ENCODE measurements at regions not wholly inside any gene's neighbourhood (a gene's known extent, or its start where the extent isn't known, plus 50 kb on each side); places are given as distances from the start of the nearest gene placed in this dataset.
"Not testable (repeated sequence)": the region's sequence is repeated elsewhere in the genome, so short reads cannot be mapped to it uniquely, and the experiment has no call there.

DNA sequence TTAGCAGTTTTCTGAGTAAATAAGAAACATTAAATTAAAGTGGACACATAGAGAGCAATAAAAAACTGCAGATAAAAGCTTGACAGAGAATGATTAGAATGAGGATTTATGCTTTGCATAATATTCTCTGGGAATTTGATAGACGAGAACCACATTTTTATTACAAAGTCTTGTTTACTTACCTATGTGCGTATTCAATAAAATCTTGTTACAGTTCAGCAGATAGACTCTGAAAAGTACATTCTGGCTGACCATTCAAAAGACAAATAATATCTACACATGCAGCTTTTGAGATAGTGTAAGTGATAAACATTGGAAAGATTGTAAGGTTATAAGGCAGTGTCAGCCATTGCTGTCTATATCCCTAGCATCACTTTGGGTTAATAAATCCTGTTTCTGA, 381.6 kb downstream of the NYAP2 start:
- DNase-seq: no peak

DNA sequence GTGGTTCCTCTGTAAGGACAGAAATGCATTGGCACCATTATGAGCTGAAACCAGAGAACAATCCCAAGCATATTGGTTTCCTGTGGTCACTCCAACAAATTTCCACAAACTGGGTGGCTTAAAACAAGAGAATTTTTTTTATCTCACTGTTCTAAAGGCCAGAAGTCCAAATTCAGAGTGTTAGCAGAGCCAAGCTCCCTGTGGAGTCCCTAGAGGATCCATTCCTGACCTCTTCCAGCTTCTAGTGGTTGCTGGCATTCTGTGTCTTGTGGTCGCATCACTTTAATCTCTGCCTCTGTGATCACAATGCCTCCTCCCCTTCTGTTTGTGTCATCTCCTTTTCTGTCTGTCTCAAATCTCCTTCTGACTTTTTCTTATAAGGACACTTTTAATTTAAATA, 380.3 kb downstream of the NYAP2 start:
- no peak for DNase-seq

DNA sequence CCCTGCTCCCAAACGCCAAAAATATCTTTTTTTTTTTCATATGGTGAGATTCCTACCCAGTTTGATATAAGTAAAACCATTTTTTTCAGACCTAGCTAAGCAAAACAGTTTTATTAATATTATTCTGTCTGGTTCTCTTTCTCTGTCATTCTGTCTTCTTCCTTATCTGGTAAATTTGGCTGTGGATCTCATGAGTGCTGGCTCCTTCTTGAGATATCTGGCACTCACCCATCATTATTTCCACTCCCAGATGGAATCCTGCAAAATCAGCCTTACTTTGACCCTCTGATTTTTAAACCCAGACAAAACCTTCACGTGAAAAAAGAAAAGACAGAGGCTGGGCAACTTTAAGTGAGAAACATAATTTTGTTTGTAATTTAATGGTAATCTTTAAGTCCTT, 373.6 kb downstream of the NYAP2 start:
- no peak for DNase-seq

DNA sequence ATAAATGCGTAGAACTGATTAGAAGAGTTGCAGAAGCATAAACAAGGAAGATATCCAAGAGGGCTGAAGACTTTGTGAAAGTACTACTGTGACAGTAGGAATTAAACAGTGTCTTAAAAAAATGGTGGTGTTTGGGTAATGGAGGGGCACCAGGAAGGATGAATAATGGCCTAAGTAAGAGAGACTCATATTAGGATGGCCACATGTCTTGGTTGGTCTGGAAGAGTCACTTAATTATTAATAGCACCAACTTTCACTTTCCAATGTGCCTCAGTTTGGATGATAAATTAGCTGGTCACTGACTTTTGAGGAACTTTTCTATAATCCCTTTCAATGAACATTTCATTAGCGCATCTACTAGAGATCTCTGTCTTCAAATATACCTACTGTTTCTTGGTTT, 372.2 kb downstream of the NYAP2 start:
- DNase-seq: no peak

DNA sequence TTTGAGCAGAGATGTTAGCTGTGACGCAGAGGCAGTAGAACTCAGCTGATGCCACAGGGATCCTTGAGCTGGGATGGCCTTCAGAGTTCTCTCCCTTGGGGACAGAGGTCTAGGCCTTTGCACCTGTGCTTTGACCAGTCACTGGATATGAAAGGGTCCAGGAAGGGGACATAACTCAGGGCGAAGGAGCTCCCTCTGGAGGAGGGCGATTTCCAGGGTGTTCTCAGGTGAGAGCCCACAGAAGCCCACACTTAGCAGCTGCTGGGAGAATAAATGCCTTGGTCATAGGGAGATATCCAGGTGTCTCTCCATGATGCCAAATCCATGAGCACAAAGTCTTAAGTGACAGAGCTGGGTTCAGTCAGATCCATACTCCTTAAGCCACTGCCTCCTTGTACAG, 369.2 kb downstream of the NYAP2 start:
- no peak for DNase-seq

DNA sequence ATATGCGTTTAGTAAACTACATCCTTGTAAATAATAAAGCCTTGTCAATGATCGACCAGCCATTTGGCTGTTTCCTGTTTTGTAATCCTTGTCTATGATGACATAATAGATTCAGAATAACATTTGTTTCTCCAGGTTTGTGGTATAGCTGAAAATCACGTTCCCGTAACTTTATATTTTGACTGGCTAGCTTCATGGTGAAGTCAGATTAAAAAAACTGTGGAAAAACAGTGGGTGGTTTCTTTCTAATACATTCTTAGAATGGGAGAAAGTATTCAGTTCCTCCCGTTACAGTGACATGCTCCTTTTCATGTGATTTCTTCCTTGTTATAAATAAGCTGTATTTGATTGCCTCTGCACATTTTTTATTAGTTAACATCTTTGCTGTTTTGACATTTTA, 366.9 kb downstream of the NYAP2 start:
- DNase-seq: no peak

DNA sequence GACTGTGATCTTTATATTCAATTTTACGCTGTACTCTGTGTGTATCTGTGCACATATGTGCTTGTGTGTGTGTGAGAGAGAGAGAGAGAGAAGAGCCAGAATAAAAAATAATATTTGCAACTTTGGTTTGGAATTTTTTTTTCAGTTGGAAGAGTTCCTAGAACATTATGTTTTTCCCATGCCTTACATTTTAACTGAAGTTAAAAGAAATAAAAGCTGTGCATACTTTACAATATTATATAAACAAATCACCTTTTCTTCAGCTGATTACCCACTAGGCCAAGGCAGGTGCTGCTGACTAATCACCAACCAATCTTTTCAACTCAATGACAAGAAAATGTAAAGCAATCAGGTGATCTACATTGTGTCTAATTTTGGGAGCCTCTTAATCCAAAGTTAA, 366.3 kb downstream of the NYAP2 start:
- no peak for DNase-seq

DNA sequence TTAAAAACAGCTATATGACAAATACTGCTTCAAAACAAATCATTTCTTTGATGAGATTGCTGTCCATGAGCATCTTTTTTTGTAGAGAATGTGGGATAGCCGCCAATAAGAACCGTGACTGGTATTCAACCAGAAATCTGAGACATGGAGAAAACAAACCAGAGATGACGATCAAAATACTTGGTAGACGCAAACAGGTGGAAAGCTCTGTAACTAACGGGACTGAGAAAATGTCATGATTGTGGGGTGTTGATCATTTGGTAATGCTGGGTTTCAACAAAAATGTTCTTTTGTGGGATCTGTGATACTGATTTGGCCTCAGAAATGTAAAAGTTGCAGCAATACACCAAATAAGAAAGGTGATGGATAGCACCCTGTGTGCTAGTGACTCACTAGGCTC, 364.8 kb downstream of the NYAP2 start:
- no peak for DNase-seq

DNA sequence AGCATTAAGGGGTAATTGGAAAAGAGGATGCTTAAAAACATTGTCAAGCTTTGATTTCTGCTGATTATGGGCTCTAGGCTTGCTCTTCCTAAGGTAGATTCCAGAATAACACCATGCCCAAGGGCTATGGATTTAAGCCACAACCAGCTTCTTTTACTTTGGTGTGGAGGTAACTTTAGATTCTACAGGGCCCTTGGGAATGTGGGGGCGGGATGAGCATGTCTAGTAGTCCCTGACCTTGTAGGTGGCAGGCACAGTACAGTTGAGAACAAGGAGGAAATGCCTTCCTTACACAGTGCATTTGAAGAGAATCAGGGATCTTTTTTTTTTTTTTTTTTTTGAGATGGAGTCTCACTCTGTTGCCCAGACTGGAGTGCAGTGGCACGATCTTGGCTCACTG, 364.2 kb downstream of the NYAP2 start:
- DNase-seq: no peak

DNA sequence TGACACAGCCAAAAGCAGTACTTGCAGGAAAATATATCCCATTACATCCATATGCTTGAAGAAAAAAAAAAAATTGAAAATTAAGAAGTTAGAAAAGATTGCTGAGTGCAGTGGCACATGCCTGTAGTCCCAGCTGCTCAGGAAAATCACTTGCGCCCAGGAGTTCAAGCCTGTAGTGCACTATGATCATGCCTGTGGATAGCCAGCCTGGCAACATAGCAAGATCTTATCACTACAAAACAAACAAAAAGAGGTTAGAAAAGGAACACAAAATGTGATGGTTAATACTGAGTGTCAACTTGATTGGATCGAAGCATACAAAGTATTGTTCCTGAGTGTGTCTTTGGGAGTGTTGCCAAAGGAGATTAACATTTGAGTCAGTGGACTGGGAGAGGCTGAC, 361.9 kb downstream of the NYAP2 start:
- DNase-seq: no peak

DNA sequence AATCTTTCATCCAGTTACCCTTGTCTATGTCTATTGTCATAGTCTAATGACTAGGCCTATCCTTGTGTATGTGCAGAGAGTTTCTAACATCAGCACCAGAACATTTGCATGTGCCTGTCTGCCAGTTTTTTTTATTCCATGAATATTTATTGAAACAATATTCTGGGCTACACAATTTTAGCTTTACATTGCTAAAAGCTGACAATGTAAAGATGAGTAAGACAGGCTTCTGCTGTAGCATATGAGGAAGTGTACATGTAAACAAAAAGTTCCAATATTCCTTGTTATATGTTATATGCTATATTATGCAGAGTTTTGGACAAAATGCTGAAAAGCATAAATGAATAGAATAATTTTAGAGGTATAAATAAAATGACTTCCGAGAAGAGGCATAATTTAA, 357.7 kb downstream of the NYAP2 start:
- DNase-seq: no peak

DNA sequence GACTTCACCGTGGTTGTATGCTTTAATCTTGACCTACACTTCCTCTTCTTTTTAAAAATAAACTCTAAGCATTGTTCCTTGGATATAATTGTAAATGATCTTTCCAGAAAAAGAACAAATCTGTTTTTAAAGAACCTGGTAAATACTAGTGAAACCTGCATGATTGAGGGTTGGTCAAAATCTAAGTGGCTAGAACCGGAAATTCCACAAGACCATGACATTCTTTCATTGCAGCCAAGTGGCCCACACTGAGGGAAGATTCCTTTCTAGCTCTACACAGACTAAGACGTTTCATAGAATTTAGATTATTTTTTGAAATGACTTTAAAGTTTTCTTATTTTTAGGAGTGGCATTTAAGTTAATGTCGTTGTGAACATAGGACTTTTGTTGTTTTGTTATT, 356.7 kb downstream of the NYAP2 start:
- no peak for DNase-seq

DNA sequence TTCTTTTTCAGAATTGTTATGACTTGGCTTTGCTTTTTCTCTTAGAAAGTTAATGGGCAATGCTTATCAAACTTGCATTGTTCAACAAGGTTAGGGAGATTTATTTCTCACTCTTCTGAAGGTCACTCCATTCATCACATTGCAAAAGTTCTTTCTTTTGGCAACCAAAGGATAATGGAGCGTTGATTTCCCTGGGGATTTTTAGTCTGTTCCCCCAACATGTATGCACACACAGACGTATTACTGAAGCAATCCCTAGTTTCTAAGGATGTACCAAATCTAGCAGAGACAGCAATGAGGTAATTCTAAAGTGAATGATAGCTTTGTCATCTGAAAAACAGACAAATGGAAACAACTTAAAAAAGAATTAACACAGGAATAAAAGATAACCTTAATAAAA, 349.1 kb downstream of the NYAP2 start:
- no peak for DNase-seq

DNA sequence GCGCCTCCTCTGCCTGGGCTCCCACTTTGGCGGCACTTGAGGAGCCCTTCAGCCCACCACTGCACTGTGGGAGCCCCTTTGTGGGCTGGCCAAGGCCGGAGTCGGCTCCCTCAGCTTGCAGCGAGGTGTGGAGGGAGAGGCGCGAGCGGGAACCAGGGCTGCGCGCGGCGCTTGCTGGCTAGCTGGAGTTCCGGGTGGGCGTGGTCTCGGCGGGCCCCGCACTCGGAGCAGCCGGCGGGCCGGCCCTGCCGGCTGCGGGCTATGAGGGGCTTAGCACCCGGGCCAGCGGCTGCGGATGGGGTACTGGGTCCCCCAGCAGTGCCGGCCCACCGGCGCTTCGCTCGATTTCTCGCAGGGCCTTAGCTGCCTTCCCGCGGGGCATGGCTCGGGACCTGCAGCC, 344.5 kb downstream of the NYAP2 start:
- DNase-seq: not testable (repeated sequence)

DNA sequence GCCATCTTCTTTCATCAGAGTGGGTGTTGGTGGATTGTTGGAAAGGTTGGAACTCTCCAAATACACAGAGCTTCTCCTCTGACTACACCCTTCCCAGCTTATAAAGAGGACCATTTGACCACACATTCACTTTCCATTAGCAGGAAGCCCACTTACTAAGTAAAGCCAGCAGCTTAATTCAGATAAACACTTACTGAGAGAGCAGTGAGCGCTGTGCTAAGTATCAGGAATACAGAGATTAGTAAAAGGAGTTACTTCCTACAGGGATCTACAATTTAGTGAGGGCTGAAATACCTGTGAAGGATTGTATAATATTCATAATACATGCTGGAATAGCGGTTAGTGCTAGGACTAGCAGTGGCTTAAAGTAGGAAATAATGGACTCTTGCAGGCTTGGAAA, 343.0 kb downstream of the NYAP2 start:
- DNase-seq: no peak

DNA sequence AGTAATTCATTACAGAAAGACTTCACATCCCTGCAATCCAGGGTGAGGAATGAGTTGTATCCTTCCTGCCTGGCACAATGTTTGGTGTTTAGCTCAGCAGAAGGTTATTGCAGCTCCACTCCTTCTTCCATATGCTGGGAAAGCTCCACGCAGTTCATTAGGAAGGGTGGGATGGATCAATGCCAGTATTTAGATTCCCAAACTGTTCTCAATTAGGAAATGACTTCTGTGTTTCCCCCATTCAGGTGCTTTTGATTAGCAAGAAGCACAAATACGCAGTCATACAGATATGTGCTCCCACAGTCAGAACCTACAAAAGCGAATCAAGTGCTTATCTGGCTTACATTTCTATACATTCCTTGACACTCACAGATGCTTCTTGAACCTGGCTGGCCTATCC, 340.6 kb downstream of the NYAP2 start:
- no peak for DNase-seq

DNA sequence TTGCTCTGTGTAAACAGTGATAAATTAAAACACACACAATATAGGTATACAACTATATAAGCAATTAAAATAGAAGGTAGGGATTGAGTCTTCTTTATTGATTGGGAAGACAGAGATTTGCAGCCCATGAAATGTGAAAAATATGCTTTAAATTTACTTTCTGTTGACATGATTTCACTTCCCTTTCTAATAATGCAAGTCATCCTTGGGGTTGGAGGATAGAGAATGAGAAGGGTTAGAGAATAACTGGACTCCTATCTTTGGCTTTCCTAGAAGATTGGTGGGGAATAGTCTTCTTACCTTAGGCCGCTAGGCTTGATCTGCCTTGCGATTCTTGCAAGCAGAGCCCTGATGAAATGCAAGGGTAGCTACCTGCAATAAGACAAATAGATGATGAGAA, 339.8 kb downstream of the NYAP2 start:
- DNase-seq: no peak

DNA sequence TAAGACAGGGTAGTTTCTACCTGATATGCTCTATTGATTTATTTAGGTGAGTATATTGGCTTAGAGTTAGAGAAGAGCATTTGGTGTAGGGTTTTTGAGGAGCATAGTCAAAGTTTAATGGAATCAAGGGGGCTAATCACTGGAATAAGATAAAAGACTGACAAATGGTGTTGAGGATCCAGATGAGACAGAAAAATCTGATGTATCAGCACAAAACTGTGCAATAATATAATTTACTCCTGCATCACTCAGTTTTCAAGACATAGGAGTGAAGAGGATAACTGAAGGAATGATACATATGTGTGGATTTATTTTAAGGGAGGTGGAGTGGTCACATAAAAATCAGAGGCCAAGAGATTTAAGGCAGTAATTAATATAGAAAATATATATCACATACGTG, 339.2 kb downstream of the NYAP2 start:
- no peak for DNase-seq

DNA sequence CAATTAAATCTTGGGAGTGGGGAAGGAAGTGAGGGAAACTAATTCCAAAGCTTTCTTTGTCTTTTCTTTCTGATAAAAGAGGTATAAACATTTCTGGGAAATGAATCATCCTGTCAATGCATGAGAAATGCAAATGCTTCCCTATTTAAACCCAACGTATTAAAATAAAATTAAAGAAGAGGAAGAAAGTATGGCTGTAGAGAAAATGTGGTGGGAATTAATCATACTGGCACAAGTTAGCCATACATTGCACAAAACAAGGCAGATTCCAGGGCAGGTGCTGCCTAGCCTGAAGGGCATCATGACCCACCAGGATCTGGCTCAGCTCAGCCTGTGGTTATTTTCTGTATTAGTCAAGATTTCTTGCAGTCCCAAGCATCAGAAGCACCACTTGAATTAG, 338.0 kb downstream of the NYAP2 start:
- DNase-seq: no peak

DNA sequence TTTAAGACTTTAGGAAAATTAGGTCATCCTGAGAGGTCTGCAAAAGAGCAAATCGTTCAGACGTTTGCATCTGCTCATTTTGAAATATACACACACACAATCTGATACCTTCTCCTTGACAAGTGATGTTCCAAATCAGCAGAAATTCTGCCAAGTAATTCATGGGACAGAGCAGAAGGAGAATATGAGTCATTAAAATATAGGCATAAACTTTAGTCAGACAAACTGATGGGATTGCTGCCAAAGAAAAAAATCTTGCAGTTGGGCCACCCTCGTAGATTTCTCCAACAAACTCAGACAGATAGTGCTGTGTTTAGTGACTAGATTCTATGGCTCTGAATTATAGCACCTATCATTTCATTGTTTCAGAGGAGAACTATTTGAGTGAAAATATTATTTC, 336.3 kb downstream of the NYAP2 start:
- no peak for DNase-seq

DNA sequence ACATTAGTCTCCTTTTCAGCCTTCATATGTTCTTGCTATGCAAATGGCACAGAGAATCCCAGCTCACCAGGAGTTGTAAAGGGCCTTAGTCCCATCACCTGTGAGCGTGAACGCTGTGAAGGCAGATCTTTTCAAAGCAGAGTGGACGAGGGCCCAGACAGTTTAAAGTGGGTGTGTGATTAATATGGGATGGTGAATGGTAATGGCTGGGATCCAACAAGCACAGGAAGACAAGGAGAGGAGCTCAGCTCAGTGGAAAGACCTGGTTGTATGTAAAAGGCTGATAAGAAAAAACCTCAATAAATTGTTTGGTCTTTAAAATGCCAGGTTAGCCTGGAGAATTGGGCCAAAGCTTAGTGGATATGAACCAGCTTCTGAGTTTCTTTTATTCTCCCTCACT, 326.2 kb downstream of the NYAP2 start:
- no peak for DNase-seq

All from activated effector memory CD4-positive, alpha-beta T cell treated with Interleukin-2 at 50 U/mL for 16 hours (primary cell).